GM18861 (cell line): ENCODE measurements at regions not wholly inside any gene's neighbourhood (a gene's known extent, or its start where the extent isn't known, plus 50 kb on each side); places are given as distances from the start of the nearest gene placed in this dataset.
A peak's percentile ranks its signal among the peaks of the same experiment; 100 is the strongest.

Experiments
- ATAC-seq: cut with Tn5 transposase; IDR thresholded peaks from one replicate; pipeline ENCODE4 v1.9.1; 2021; ENCODE audit not compliant: unreplicated experiment

DNA sequence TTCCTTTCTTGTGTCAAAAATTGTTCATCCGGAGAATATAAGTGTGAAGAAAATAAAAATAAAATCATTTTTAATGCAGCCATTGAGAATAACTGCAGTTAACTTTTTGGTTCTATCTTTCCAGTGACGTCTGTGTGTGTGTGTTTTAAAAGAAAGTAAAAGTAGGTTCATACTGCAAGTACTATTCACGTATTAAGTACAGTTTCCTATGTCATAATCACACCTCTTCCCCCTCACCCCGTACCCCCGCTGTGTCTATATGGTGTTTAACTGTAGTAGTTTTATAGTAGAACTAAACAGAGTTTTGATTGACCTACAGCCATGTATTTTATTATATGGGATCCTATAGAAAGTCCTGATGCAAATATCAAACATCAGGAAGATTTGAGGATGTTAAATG is 78.5 kb upstream of the CLCN4 start:
- no peak for ATAC-seq

- no peak for ATAC-seq
Measured at GRCh38 chrX:10079231-10079630, 77.5 kb upstream of the CLCN4 start.

DNA sequence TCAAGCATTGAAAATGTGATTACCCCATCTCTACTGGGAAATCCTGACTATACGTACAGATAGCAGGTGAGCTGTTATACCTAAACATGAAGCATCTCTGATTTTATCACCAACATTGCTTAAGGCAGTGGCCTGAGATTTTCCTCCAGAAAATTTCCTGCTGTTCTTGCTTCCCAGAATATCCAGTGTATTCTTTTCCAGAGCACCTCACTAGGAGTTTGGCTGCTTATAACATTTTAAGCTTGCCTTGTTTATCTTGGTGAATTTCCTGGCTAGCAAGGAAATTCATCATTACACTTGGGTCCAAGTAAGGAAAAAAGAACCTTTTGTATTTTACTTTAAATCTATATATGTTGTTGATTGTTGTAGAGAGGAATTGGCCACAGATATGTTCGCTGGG is 73.0 kb upstream of the CLCN4 start:
- ATAC-seq: no peak

- peak; percentile 52 for ATAC-seq
Measured at GRCh38 chrX:10085223-10085622, 71.6 kb upstream of the CLCN4 start.

DNA sequence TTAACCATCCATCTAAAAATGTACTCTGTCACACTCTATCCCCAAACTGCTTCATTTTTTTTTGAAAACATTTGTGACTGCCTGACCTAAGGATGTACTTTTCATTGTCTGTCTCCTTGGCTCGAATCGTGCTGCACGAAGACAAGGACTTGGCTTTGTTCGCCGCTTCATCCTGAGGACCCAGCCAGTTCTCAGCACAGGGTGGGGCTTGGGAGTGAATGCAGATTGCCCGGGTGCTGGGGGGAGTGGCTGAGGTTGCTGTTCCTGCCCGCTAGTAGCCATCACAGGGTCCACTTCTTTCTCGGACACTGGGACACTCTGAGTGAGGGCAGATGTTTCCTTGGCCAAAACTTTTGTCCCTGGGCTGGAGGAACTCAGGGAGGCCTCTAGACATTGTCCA is 70.1 kb upstream of the CLCN4 start:
- ATAC-seq: no peak

DNA sequence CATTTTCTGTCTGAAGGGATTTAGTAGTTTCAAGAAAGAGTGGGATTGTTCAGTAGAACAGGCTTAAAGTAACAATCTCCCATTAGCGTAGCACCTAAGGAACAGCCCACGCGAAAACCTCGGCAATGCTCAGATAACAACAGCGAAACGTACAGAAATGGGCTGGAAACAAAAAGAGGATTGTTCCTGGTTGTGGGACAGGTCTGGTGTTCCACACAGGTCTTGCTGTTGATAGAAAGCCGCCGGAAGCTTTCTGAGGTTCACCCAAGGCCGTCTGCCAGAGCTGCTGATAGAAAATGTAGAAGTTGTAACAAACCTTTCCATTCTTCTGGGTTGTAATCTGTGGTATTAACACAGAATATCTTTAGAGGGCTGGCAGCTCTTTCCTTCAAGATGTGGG is 69.4 kb upstream of the CLCN4 start:
- no peak for ATAC-seq

- ATAC-seq: no peak
Measured at GRCh38 chrX:10089378-10089795, 67.4 kb upstream of the CLCN4 start.

GRCh38 chrX:10090319-10090718 is 66.5 kb upstream of the CLCN4 start:
- ATAC-seq: no peak

GRCh38 chrX:10095246-10095645 is 61.5 kb upstream of the CLCN4 start:
- no peak for ATAC-seq

DNA sequence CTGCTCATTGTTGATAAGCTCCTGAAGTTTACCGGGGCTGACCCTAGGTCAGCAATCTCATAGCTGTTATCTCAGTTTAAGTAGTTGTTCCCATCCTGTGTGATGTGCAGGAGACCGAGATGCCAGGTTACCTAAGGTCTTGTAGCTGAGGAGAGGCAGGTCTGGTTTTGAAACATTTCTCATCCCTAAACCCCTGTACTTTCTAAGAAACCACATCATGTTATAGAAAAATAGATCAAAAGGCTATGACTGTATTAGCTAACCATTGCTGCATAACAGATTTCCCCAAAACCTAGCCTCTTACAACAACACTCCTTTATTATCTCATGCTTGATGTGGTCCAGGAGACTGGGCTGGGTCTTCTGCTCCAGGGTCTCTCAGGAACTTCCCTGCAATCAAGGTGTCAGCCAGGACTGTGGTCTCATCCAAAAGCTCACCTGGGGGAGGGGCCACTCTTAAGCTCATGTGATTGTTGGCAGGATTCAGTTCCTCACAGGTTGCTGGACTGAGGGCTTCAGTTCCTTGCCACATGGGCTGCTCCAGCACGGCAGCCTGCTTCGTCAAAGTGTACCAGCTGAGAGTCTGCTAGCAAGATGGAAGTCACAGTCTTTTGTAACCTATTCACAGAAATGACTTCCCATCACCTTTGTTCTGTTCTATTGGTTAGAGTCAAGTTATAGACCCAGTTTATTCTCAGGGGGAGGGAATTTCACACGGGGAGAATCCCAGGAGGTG is 60.9 kb upstream of the CLCN4 start:
- ATAC-seq: no peak

- ATAC-seq: peak; percentile 53
Measured at GRCh38 chrX:10098270-10098713, 58.5 kb upstream of the CLCN4 start.

- no peak for ATAC-seq
Measured at GRCh38 chrX:10099411-10099810, 57.4 kb upstream of the CLCN4 start.

DNA sequence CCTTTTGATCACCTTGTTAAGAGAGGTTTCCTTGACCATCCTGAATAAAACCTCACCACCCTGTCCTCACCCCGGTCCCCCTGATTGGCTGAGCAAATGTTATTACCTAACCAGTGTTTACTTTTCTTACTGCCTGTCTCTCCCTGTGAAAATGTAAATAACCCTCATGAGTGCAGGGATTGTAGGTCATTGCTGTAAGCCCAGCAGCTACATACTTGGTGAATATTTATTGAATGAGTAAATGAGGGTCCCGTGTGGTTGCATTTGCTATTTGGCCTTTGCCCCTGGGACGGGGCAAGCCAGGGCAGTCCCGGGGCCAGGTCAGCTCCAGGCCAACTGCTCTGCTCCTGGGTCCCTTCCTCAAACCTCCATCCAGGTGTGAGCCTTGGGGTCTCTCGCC is 55.5 kb upstream of the CLCN4 start:
- ATAC-seq: no peak

- no peak for ATAC-seq
Measured at GRCh38 chrX:10102046-10102704, 54.6 kb upstream of the CLCN4 start.

DNA sequence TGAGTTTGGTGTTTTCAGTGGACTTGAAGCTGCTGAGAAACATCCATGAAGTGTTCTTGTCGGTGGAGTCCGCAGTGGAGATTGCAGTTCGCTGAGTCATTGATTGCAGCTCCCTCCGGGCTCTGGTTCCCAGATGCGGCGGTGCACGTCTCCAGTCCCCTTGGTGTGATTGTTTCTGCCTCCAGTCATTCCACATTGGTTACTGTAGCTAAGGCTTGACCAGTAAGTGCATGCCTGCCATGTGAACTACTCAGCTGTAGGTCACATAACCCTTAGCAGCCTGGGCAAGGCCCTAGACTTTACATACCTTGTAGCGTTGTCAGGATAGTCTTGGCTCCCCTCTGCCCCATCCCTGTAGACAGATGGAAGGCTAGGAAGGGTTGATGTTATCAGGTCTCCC is 53.8 kb upstream of the CLCN4 start:
- no peak for ATAC-seq

DNA sequence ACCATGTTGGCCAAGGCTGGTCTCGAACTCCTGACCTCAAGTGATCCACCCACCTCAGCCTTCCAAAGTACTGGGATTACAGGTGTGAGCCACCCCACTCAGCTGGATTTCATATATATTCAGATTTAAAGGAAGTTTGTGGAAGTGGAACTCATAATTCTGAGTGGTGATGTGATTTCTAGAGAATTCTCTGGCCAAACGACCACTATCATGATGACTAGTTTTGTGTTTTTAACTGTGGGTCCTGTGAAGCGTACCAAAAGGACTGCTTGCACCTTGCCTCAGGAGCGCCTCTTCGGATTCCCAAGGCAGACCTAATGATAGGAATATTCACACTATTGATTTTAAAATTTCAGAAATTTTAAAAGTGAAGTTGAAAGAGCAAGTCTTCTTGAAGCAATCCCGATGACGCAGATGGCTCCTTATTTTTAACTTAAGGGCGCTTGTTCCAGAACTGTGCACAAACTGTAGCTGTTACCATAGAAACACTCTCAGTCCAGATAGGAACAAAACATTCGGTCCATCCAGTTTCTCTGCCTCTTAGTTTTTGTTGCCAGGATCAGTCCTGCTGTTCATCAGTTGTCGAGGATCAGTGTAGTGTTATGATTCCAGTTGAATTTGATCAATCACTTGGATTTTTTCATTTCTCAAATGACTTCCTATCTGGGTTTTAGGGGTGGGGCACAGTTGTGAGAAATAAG is 51.7 kb upstream of the CLCN4 start:
- ATAC-seq: no peak

GRCh38 chrX:10106806-10107205 is 50.0 kb upstream of the CLCN4 start:
- ATAC-seq: peak; percentile 67
